GM18505 (cell line): ENCODE measurements at regions not wholly inside any gene's neighbourhood (a gene's known extent, or its start where the extent isn't known, plus 50 kb on each side); places are given as distances from the start of the nearest gene placed in this dataset.
"Not testable (repeated sequence)": the region's sequence is repeated elsewhere in the genome, so short reads cannot be mapped to it uniquely, and the experiment has no call there.

ENCODE experiments used
- ATAC-seq: cut with Tn5 transposase; IDR thresholded peaks from one replicate; pipeline ENCODE4 v1.9.1; 2021; ENCODE audit not compliant: unreplicated experiment

DNA sequence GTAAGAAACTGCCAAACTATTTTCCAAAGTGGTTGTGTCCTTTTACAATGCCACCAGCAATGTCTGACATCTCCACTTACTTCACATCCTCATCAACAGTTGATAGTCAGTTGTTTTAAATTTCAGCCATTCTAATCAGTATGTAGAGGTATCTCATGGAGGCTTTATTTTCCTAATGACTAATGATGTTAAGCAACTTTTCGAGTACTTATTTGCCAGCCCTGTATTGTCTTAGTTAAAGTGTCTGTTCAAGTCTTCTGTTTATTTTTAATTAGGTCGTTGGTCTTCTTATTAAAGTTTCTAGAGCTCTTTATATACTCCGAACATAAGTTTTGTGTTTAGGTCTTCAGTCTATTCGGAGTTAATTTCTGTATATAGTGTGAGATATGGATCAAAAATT is 54.9 kb upstream of the NBPF12 start:
- not testable (repeated sequence) for ATAC-seq

DNA sequence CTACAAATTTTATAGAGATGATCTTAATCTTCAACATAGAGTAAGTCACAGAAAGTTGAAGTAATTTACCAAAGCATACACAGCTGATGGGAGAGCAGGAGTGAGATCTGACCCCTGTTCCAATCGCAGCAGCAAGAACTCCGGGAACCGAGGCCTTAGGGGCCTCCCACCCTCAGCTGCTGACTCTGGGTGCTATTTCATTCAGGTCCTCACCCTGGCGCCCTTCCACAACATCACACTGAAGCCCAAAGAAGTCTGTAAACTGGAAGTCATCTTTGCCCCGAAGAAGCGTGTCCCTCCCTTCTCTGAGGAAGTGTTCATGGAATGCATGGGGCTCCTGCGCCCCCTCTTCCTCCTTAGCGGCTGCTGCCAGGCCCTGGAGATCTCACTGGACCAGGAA is 57.0 kb upstream of the NBPF12 start:
- ATAC-seq = not testable (repeated sequence)

DNA sequence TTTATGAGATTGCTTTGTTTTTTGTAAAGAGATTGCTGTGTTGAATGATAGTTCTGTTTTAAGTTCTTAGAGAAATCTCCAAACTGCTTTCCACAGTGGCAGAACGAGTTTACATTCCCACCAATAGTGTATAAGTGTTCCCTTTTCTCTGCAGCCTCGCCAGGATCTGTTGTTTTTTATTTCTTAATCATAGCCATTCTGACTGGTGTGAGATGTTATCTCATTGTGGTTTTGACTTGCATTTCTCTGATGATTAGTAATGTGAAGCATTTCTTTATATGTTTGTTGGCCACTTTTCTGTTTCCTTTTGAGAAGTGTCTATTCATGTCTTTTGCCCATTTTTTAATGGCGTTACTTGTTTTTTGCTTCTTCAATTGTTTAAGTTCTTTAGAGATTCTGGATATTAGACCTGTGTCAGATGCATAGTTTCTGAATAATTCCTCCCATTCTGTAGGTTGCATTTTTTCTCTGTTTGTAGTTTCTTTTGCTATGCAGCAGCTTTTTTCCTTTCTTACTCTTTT is 74.3 kb upstream of the NBPF12 start:
- not testable (repeated sequence) for ATAC-seq

DNA sequence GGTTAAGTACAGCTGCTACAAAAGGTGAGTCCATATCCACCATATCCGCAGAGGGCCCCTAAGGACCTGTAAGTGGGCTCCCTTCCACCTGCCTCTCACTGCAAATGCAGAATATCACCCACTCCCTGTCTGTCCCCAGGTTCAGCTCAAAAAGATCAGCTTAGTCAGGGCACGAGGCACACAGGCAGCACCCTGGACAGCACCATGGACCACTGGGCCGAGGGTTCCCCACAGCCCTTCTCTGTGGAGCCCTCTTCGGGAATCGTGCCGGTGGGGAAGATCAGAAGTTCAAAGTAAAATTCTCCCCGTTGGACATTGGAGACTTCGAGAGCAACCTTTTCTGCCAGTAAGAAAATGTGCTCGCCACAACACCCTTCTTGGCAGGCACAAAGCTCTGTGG is 85.0 kb upstream of the NBPF12 start:
- ATAC-seq = not testable (repeated sequence)

DNA sequence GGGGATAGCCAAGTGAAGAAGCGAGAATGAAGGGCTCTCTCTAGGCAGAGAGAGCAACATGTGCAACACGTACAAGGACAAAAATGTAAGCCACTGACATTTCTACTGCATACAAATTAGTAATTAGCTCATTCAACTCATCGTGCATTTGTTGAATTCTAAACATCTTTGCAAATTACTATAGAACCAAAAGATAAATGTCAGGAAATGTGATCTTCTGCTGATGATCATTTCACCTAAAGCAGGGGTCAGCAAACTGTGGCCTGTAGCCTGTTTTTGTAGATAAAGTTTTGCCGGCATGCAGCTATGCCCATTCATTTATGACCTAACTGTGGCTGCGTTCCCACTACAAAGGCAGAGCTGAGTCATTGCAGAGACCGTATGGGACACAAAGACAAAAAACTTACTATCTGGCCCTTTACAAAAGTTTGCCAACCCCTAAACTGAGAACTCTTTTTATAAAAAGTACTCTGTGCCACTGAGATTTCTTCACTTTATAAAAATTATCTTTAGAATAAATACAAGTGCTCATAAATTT is 87.7 kb upstream of the NBPF12 start:
- not testable (repeated sequence) for ATAC-seq

DNA sequence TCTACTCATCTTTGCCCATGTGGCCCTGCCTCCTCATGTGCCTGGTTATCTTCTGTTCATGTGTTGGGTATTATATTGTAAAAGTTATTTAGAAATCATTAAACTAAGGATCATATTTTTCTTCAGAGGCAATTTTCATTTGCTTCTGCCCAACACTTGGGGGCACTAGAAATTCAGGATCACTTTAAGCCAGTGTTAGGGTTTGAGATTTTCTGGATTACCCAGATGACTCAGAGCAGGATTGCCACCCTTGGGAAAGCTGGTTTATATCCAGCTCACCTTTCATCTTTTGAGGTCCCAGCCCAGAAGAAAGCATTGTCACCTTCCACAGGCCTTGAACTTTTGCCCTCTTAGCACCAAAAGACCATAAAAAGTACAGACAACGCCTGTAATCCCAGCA is 99.4 kb upstream of the NBPF12 start:
- ATAC-seq = not testable (repeated sequence)

DNA sequence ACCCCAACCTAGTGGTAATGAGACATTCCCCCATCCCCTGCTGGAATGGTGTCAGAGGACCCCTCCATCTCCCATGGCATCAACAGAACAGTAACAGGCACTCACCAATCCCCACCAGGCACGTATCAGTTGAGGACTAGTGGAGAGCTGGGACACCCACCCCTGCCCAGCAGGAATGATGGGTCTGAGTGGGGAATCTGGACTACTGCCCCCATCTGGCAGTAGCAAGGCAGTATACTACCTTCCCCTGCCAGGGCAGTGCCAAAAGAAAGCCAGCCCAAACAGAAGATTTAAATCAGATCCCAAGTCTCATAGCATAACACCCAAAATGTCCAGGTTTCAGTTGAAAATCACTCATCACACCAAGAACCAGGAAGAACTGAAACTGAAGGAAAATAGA is 111.2 kb upstream of the NBPF12 start:
- not testable (repeated sequence) for ATAC-seq

DNA sequence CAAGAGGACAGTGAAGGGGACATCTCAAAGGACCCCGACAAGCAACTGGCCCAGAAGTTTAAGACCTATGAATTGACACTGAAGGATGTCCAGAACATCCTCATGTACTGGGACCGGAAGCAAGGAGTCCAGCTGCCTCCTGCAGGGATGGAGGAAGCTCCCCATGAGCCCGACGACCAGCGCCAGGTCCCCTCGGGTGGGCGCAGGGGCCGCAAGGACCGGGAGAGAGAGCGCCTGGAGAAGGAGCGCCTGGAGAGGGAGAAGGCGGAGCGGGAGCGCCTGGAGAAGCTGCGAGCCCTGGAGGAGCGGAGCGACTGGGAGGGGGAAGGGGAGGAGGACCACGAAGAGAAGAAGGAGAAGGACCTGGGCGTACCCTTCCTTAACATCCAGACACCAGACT is 143.9 kb upstream of the NBPF12 start:
- ATAC-seq = not testable (repeated sequence)

DNA sequence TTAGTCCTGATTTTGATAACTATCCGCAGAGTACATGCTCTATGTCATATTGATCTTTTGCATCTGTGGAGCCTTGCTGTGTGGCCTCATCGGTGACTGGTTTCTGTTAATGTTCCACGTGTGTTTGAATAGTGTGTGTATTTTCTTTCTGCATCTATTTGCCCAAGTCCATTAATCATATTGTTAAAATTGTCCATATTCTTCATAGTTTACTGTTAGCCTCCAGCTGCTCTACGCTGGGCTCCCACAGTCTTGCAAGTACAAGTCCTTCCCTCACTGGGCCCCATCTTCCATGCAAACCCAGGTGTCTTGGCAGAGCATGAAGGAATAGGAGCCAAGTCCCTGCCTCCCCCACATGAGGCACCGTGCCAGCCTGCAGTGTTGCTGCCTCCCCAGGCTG is 145.4 kb upstream of the NBPF12 start:
- ATAC-seq = not testable (repeated sequence)

DNA sequence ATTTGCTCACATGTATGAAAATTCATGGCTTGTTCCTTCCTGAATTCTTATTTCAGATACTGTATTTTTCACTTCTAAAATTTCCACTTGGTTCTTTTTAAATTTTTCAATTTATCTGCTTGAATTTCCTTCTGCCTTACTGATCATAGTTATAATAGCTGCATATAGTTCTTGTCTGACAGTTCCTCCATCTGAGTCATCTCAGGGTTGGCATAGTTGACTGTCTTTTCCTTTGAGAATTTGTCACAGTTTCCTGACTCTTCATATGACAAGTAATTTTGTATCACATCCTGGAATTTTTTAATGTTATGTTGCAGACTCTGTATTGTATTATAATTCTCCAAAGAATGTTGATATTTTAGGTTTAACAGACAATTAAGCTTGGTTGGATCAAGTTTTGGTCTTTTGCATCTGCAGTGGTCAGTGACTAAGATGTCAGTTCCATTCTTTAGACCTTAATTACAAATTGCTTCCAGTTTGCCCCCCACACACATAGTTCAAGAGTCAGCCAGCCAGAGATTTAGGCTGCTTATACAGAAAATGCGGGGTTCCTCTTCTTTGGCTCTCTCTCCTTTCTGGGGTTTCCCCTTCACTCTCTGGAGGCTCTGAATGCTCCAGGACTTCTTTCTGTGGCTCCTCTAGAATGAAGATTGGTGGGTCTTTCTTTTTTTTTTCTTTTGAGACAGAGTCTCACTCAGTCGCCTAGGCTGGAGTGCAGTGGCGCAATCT is 153.7 kb upstream of the NBPF12 start:
- not testable (repeated sequence) for ATAC-seq

DNA sequence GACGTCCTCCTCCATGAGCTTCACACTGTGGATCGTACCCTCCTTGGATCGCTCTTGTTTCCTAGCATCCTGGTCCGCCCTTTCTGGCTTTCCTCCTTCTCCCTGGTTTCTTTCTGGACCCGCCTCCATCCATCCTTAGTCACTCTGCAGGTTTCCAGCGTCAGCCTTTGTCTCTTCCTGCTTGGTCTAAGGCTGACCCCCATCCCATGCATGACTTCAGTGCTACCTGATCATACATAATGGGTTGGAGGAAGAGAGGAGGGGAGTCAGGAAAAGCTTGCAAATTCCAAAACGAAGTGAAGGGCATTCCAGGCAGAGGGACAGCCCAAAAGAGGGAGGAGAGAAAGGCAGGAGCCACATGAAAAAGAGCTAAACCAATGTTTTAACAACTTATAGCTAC is 156.9 kb upstream of the NBPF12 start:
- ATAC-seq = not testable (repeated sequence)

DNA sequence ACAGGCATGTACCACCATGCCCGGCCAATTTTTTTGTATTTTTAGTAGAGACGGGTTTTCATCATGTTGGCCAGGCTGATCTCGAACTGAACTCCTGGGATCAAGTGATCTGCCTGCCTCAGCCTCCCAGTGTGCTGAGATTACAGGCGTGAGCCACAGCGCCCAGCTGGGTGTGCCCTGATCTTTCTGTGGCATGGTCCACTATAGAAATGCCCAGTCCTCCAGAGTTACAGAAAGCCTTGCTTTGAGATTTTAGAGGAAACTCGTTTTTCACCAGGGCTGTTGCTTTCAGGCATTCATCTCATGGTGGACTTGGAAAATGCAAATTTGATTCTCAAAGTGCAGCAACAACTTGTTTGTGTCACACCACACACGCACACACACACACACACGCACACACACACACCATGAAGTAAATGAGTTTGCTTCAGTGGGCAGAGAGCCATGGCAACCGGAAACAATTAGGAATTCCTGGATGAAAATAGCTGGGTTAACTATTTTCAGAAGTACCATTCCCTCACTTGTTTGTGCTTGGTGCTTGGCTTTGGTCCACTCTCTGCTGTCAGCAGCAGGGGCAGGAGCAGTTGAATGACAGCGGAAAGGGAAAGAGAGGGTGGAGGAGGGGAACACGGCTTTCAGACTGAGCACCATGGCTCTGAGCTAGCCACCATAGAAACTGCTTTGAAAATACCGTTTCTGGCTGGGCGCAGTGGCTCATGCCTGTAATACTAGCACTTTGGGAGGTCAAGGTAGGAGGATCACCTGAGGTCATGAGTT is 160.1 kb upstream of the NBPF12 start:
- ATAC-seq = not testable (repeated sequence)

DNA sequence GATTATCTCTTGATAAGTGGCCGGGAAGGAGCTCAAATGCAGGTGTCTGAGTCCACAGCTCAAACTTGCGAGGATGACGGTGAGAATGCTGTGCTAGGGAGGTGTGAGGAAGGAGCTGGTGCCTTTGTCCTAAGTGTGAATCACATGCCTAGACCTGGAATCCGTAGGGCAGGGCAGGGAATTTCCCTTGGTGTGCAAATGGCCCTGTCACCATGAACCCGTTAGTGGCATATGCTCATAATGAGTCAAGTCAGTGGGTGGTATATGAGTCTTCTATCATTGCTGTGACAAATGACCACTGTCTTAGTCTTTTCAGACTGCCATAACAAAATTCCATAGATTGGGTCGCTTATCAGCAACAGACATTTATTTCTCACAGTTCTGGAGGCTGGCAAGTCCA is 163.1 kb upstream of the NBPF12 start:
- ATAC-seq = not testable (repeated sequence)

DNA sequence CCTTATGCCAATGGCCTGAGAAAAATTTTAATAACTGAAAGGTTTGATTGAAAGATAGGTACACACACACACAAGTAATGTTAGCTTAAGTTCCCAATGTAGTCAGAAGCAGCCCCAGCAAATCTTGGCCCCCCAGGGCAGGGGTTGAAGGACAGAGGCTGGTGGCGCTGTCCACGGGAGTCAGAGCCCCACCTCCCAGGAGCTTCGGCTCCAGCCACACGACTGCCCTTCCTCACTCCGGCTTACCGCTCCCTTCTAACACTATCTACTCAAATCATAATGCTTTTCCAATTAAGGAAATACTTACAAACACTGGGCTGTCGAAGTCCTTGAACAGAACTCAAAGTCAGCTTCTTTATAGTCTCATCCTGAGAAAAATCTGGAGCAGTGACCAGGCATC is 163.9 kb upstream of the NBPF12 start:
- not testable (repeated sequence) for ATAC-seq

DNA sequence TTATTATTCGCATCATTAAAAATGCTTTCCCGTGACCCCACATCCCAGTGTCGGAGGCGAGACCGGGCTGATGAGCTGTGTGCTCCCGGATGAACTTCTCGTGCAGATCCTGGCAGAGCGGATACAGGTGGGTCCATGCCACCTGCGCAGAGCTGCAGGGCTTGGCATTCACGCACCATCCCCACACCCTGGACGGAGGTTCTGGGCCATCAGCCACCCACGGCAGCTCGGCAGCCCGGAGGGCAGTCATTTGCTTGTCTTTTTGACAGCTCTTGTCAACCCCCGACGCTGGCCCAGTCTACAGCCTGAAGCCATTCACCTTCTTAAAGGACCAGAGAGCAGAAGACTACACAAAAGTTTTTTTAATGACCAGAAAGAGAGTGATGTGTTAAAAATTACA is 166.7 kb upstream of the NBPF12 start:
- not testable (repeated sequence) for ATAC-seq

DNA sequence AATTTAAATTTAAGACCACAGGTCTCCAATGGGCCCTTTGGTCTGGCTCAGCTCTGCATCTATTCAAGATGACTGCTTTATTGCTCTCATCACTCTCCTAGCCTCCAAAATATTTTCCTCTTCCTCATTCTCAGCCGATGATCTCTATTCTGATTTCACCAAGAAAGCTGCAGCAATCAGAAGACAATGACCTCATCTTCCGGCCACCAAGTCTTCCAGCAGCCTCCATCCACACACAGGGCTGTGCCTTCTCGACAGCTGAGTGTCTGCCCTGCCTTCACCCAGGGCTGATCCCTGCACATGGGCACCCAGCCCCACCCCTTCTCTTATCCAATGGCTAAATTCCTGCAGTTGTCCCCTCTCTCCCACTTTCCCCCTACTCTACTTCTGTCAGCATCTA is 167.1 kb upstream of the NBPF12 start:
- ATAC-seq = not testable (repeated sequence)

DNA sequence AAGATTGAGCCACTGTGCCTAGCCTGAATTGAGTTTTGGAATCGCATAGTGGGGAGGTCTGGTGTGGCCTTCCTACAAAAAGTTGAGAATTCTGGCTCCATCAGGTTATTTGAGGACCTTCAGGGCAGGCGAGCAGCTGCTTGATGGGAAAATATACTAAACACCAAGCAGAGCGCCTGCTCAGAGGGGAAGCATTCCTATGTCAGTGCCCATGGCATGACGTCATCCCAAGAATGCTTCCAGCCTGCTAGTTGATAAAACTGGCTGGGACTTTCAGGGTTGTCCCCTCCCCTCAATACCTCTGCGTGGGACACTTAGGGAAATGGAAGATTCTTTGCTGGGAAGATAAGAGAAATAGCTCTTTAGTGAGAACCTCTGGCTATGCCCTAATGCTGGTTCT is 174.9 kb upstream of the NBPF12 start:
- ATAC-seq = not testable (repeated sequence)

DNA sequence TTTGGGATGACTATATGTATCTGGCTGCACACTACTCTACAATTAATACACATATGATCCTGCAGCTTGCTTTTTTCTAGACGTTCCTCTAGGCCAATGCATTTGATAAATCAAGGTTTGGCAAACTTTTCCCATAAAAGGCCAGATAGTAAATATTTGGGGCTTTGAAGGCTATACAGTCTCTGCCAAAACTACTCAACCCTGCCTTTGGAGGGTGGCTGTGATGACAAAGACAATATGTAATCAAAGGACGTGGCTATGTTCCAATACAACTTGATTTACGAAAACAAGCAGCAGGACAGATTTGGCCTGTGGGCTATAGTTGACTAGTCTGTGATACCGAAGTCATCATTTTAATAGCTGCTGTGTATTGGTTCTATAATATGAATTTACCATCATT is 181.3 kb upstream of the NBPF12 start:
- ATAC-seq = not testable (repeated sequence)

DNA sequence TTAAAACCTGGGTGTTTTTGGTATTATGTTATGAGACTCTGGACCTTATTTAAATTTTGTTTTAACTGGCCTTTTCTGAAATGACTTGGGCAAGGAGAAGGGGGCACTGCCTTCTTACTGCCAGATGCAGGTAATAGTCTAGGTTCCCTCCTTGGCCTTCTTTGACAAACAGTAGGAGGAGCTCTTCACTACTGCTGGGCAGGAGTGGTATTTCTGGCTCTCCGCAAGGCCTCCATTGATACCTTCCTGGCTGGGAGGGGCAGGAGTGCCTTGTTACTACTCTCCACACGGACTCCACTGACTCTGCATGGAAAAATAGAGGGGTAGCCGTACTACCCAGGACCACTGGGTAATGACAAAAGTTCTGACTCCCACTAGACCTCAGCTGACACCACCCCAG is 189.4 kb upstream of the NBPF12 start:
- not testable (repeated sequence) for ATAC-seq

DNA sequence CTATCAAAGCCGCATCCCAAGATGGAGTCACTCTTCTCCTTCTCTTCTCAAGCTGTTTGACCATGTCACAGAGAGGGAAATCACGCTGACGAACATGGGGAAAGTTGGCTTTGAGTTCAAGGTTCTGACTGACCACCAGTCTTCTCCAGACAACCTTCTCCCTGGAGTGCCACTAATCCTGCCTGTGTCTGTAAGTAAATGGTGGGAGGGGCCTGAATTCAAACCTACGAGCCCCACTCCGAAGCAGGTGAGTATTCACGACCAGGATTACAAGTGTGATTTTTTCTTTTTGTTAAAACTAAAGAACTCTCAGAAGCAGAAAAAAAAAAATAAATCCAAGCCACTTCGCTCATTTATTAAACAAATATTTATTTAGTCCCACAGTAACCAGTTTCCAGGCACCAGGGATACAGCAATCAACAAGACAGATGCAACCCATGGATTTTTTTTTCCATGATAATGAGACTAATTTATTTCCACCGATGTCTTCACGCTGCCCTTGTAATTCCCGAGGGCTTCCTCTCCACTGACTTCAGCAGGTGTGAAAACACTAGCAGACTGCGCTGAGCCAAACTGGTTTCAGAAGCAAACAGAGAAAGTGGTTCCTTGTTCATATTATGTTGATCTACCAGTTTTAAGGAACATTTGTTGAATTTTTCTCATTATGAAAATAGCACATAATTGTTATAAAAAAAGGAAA is 206.0 kb upstream of the NBPF12 start:
- ATAC-seq = not testable (repeated sequence)
